Activated CD4-positive, alpha-beta T cell treated with anti-CD3 and anti-CD28 coated beads, Interleukin-2, amount 10 ng/mL, durations not matched to agents 7 days and 5 days (primary cell): ENCODE measurements at regions not wholly inside any gene's neighbourhood (a gene's known extent, or its start where the extent isn't known, plus 50 kb on each side); places are given as distances from the start of the nearest gene placed in this dataset.

Experiments used
- CTCF ChIA-PET: fragments of 350-600 bp; sonication (Branson Sonifier 250); formaldehyde crosslinking; loops from one replicate; lab custom pipeline; 2021; ENCODE audit warnings: antibody characterized with exemption; lab: Charles Lee
- POLR2A ChIA-PET: fragments of 350-600 bp; sonication (Branson Sonifier 250); formaldehyde crosslinking; loops from one replicate; lab custom pipeline; 2021; ENCODE audit warnings: antibody characterized with exemption; lab: Charles Lee
- DNase-seq: peaks from one replicate; pipeline ENCODE4 v3.0.0-alpha.2; 2020
- H3K27ac Mint-ChIP-seq: one replicate; pipeline ENCODE4 v1.8.0; 2021; ENCODE audit warnings: mild to moderate bottlenecking, moderate library complexity, mixed read lengths
- H3K27me3 Mint-ChIP-seq: one replicate; pipeline ENCODE4 v1.8.0; 2021; ENCODE audit warnings: mixed read lengths
- H3K36me3 Mint-ChIP-seq: one replicate; pipeline ENCODE4 v1.8.0; 2021; ENCODE audit warnings: low read depth, mixed read lengths
- H3K4me1 Mint-ChIP-seq: one replicate; pipeline ENCODE4 v1.8.0; 2021; ENCODE audit warnings: mixed read lengths
- H3K4me3 Mint-ChIP-seq: one replicate; pipeline ENCODE4 v1.8.0; 2021; ENCODE audit warnings: mild to moderate bottlenecking, moderate library complexity, mixed read lengths
- H3K9me3 Mint-ChIP-seq: one replicate; pipeline ENCODE4 v1.8.0; 2021; ENCODE audit warnings: mixed read lengths

GRCh38 chr5:162514116-162514515 is 446.5 kb downstream of the GABRG2 start:
- CTCF ChIA-PET, result no interaction called here
- H3K4me3 Mint-ChIP-seq, result no peak overlapping the region
- H3K36me3 Mint-ChIP-seq, result no peaks in the 10 kb centered on the region

GRCh38 chr5:162520878-162521277 is 453.3 kb downstream of the GABRG2 start:
- H3K4me3 Mint-ChIP-seq, result no peak overlapping the region
- no peak overlapping the region for H3K27ac Mint-ChIP-seq
- CTCF ChIA-PET, result no interaction called here

More at GRCh38 chr5:162514116-162514515, 446.5 kb downstream of the GABRG2 start:
- no peaks in the 10 kb centered on the region for H3K4me1 Mint-ChIP-seq
- peaks cover 7% of the 10 kb centered on the region for H3K9me3 Mint-ChIP-seq
- no peaks in the 10 kb centered on the region for H3K27me3 Mint-ChIP-seq
- no peak for DNase-seq
- POLR2A ChIA-PET, result no interaction called here
- H3K27ac Mint-ChIP-seq, result no peak overlapping the region

GRCh38 chr5:162529209-162529608 is 461.6 kb downstream of the GABRG2 start:
- no peaks in the 10 kb centered on the region for H3K27me3 Mint-ChIP-seq
- ChIA-PET POLR2A (no interaction called here), CTCF (no interaction called here)
- no peak overlapping the region for H3K27ac Mint-ChIP-seq
- no peak overlapping the region for H3K4me3 Mint-ChIP-seq
- no peaks in the 10 kb centered on the region for H3K4me1 Mint-ChIP-seq
- H3K9me3 Mint-ChIP-seq, result peaks cover 20% of the 10 kb centered on the region
- no peak for DNase-seq
- H3K36me3 Mint-ChIP-seq, result no peaks in the 10 kb centered on the region

More at GRCh38 chr5:162520878-162521277, 453.3 kb downstream of the GABRG2 start:
- POLR2A ChIA-PET, result no interaction called here
- Mint-ChIP-seq H3K36me3 (no peaks in the 10 kb centered on the region), H3K27me3 (no peaks in the 10 kb centered on the region), H3K4me1 (no peaks in the 10 kb centered on the region), H3K9me3 (peaks cover 20% of the 10 kb centered on the region)
- no peak for DNase-seq

GRCh38 chr5:162529886-162530285 is 462.3 kb downstream of the GABRG2 start:
- ChIA-PET POLR2A (no interaction called here), CTCF (no interaction called here)
- Mint-ChIP-seq H3K27ac (no peak overlapping the region), H3K4me3 (no peak overlapping the region), H3K36me3 (no peaks in the 10 kb centered on the region), H3K27me3 (no peaks in the 10 kb centered on the region), H3K4me1 (no peaks in the 10 kb centered on the region), H3K9me3 (peaks cover 15% of the 10 kb centered on the region)
- DNase-seq, result no peak

GRCh38 chr5:162543437-162543836 is 475.9 kb downstream of the GABRG2 start:
- no peak for DNase-seq
- no peaks in the 10 kb centered on the region for H3K27me3 Mint-ChIP-seq
- ChIA-PET POLR2A (no interaction called here), CTCF (no interaction called here)
- H3K4me3 Mint-ChIP-seq, result no peak overlapping the region
- no peaks in the 10 kb centered on the region for H3K4me1 Mint-ChIP-seq
- no peaks in the 10 kb centered on the region for H3K36me3 Mint-ChIP-seq
- no peak overlapping the region for H3K27ac Mint-ChIP-seq
- no peaks in the 10 kb centered on the region for H3K9me3 Mint-ChIP-seq

- no peak for DNase-seq
- no peaks in the 10 kb centered on the region for H3K9me3 Mint-ChIP-seq
- H3K4me3 Mint-ChIP-seq, result no peak overlapping the region
- no peaks in the 10 kb centered on the region for H3K27me3 Mint-ChIP-seq
- H3K27ac Mint-ChIP-seq, result no peak overlapping the region
- POLR2A ChIA-PET, result no interaction called here
- H3K4me1 Mint-ChIP-seq, result no peaks in the 10 kb centered on the region
- CTCF ChIA-PET, result no interaction called here
- no peaks in the 10 kb centered on the region for H3K36me3 Mint-ChIP-seq
Observed at GRCh38 chr5:162544905-162545304, 477.3 kb downstream of the GABRG2 start.

- Mint-ChIP-seq H3K4me1 (no peaks in the 10 kb centered on the region), H3K27ac (no peak overlapping the region), H3K9me3 (no peaks in the 10 kb centered on the region), H3K36me3 (no peaks in the 10 kb centered on the region), H3K4me3 (no peak overlapping the region), H3K27me3 (no peaks in the 10 kb centered on the region)
- CTCF ChIA-PET, result no interaction called here
- no peak for DNase-seq
- POLR2A ChIA-PET, result no interaction called here
Observed at GRCh38 chr5:162550236-162550635, 482.7 kb downstream of the GABRG2 start.

GRCh38 chr5:162558120-162558519 is 490.5 kb downstream of the GABRG2 start:
- POLR2A ChIA-PET, result no interaction called here
- H3K4me3 Mint-ChIP-seq, result no peak overlapping the region
- no peak for DNase-seq
- CTCF ChIA-PET, result interaction anchor here (0.9 kb wide), 1 partner anchor 19 kb away, joined by 3 read pairs; no protein-coding TSS in a partner anchor
- no peaks in the 10 kb centered on the region for H3K36me3 Mint-ChIP-seq
- H3K9me3 Mint-ChIP-seq, result peaks cover 3% of the 10 kb centered on the region
- H3K27me3 Mint-ChIP-seq, result no peaks in the 10 kb centered on the region
- H3K27ac Mint-ChIP-seq, result no peak overlapping the region
- H3K4me1 Mint-ChIP-seq, result no peaks in the 10 kb centered on the region

- Mint-ChIP-seq H3K9me3 (peaks cover 3% of the 10 kb centered on the region), H3K4me3 (no peak overlapping the region), H3K36me3 (no peaks in the 10 kb centered on the region), H3K27me3 (no peaks in the 10 kb centered on the region), H3K27ac (no peak overlapping the region), H3K4me1 (no peaks in the 10 kb centered on the region)
- CTCF ChIA-PET, result no interaction called here
- POLR2A ChIA-PET, result no interaction called here
- DNase-seq, result no peak
Observed at GRCh38 chr5:162567644-162568043, 500.1 kb downstream of the GABRG2 start.

- Mint-ChIP-seq H3K27ac (no peak overlapping the region), H3K4me3 (no peak overlapping the region), H3K36me3 (no peaks in the 10 kb centered on the region), H3K4me1 (no peaks in the 10 kb centered on the region), H3K27me3 (no peaks in the 10 kb centered on the region), H3K9me3 (peaks cover 6% of the 10 kb centered on the region)
- CTCF ChIA-PET, result no interaction called here
- DNase-seq, result no peak
- POLR2A ChIA-PET, result no interaction called here
Observed at GRCh38 chr5:162573758-162574157, 506.2 kb downstream of the GABRG2 start.

- Mint-ChIP-seq H3K4me3 (no peak overlapping the region), H3K4me1 (no peaks in the 10 kb centered on the region), H3K36me3 (no peaks in the 10 kb centered on the region), H3K27me3 (no peaks in the 10 kb centered on the region), H3K27ac (no peak overlapping the region), H3K9me3 (no peaks in the 10 kb centered on the region)
- ChIA-PET CTCF (no interaction called here), POLR2A (no interaction called here)
- no peak for DNase-seq
Observed at GRCh38 chr5:162591724-162592123, 524.2 kb downstream of the GABRG2 start.

GRCh38 chr5:162593881-162594280 is 526.3 kb downstream of the GABRG2 start:
- Mint-ChIP-seq H3K36me3 (no peaks in the 10 kb centered on the region), H3K27me3 (no peaks in the 10 kb centered on the region), H3K27ac (no peak overlapping the region)

GRCh38 chr5:162603443-162604070 is 536.0 kb downstream of the GABRG2 start:
- Mint-ChIP-seq H3K36me3 (no peaks in the 10 kb centered on the region), H3K27me3 (no peaks in the 10 kb centered on the region), H3K4me1 (no peaks in the 10 kb centered on the region), H3K27ac (no peak overlapping the region), H3K4me3 (no peak overlapping the region), H3K9me3 (no peaks in the 10 kb centered on the region)
- ChIA-PET POLR2A (no interaction called here), CTCF (no interaction called here)
- no peak for DNase-seq

More at GRCh38 chr5:162593881-162594280, 526.3 kb downstream of the GABRG2 start:
- Mint-ChIP-seq H3K4me1 (no peaks in the 10 kb centered on the region), H3K9me3 (no peaks in the 10 kb centered on the region), H3K4me3 (no peak overlapping the region)
- ChIA-PET POLR2A (no interaction called here), CTCF (no interaction called here)
- DNase-seq, result no peak

GRCh38 chr5:162607879-162608278 is 540.3 kb downstream of the GABRG2 start:
- Mint-ChIP-seq H3K27me3 (no peaks in the 10 kb centered on the region), H3K27ac (no peak overlapping the region), H3K4me3 (no peak overlapping the region), H3K4me1 (no peaks in the 10 kb centered on the region), H3K9me3 (no peaks in the 10 kb centered on the region), H3K36me3 (no peaks in the 10 kb centered on the region)
- CTCF ChIA-PET, result no interaction called here
- no peak for DNase-seq
- POLR2A ChIA-PET, result no interaction called here
